NCI-H1930 (cell line): ENCODE measurements at regions not wholly inside any gene's neighbourhood (a gene's known extent, or its start where the extent isn't known, plus 50 kb on each side); places are given as distances from the start of the nearest gene placed in this dataset.

Experiments
- DNase-seq, 2 experiments: peaks; one replicate each; lab custom pipeline; 2025; lab: John Stamatoyannopoulos, UW

DNA sequence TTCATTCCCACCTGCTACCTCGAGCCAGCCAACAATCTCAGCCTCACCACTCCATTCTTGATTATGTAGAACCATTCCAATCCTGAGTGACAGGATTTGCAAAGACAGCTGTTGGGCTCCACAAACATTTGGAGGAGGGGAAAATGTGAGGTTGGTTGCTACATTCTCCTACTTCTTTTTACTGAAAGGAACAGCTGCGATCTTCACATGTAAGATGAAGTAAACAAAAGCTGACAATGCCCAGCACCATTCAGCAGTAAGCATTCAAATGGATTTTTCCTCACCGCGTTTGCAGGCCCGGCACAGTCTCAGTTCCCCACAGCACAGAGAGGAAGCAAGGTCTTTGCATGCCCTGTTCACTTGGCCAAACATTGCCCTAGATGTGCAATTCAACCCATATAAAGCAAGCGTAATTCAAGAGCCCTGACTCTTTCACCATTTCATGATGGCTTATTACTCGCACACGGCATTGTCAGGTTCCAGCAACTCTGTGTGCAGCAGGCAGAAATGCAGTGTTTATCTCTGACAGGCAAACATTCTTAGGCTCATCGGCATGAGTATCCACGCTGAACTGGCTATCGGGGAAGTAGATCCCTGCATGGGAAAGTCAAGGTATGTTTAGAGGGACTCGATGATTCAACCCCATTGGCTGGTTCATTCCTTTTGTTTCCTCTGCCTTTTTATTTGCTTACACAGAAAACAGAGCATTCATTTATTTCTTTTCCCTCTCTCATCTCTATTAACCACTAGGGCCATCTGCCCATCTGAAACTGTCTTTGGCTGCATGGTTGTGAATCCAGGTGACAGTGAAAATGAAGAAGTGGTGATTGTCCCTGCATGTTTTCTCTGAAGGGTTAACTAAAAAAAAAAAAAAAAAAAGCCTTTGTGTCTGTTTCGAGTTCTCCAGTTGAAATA lies 236.1 kb upstream of the PLEKHG7 start:
- DNase-seq: no peak

GRCh38 chr12:92465786-92466295 lies 236.9 kb upstream of the PLEKHG7 start:
- no peak for DNase-seq

DNA sequence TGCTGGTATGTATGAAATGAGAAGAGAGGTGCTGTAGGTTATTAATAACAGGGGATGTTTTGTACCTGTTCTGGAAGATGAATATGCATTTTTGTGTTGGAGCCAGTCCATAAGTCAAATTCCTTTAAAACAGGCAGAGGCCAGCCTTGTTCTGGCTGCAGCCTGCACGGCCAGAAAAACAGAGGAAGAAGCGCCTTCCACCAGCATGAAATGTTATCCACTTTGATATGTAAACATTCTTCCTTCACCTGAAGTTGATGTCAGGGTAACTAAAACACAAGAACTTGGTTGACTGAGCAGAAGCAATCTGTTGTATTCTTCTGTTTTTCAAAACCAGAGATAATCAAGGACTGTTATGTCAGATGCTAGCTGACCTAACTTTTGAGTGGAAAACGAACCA lies 237.9 kb upstream of the PLEKHG7 start:
- no peak for DNase-seq

GRCh38 chr12:92463171-92463570 lies 239.6 kb upstream of the PLEKHG7 start:
- DNase-seq: no peak

- DNase-seq: no peak
Measured at GRCh38 chr12:92462527-92462926, 240.3 kb upstream of the PLEKHG7 start.

DNA sequence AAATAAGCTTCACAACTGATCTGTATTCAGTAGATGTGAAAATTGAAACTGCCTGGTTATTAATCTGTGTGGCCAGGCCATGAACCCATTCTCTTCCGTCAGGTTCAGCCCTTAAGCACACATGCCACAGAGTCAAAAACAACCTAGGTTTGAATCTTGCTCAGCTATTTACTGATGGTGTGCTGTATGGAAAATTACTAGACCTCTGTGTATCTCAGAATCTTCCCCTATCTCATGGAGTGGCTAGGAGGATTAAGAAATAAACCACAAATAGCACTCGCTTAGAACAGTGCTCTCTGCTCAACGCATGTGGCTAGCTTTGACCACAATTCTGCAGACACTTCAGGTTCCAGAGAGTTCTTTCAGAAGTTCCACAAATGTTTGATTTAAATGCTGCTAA lies 240.7 kb upstream of the PLEKHG7 start:
- DNase-seq: no peak

- DNase-seq: no peak
Measured at GRCh38 chr12:92459850-92460249, 242.9 kb upstream of the PLEKHG7 start.

DNA sequence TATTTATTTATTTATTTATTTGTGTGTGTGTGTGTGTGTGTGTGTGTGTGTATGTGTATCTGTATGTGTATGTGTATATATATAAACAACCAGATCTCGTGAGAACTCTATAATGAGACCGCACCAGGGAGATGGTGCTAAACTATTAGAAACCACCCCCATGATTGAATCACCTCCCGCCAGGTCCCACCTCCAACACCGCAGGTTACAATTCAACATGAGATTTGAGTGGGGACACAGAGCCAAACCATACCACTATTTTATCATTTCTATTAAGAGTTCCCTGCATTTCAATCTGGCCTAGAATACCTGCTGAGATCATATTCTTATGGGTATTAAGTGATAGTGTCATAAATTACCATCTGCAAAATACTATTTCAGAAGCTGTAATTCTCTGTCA lies 243.8 kb upstream of the PLEKHG7 start:
- no peak for DNase-seq

DNA sequence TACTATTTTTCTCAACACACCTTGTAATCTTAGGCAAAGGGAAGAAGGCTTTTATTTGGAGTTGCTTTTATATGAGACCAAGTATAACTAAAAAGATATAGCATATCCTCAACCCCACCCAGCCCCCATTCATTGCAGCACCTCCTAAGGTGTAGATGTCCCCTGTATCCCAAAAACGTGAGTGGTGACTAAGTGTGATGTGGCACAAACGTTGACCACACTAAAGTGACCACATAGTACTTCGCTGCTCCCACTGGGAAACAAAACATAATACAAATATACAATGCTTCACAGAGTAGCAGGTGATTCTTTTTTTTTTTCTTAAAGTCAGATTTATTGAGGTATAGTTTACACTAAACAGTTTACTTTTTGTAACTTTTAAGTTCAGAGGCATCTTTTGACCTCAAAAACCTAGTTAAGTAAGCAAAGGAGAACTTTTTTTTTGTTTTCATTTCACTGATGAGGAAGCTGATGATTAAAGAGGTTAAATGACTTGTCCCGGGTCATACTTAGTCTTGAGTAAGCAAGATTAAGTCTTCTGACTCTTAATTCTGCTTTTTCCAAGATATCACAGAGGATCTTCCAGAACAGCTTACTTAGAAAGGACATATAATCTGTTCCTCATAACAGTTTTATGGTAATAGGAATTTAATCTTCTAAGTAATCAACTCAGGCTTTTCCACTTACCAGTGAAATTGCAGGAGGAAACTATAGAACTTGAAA lies 245.2 kb upstream of the PLEKHG7 start:
- no peak for DNase-seq

GRCh38 chr12:92452763-92453162 lies 250.0 kb upstream of the PLEKHG7 start:
- DNase-seq: no peak

DNA sequence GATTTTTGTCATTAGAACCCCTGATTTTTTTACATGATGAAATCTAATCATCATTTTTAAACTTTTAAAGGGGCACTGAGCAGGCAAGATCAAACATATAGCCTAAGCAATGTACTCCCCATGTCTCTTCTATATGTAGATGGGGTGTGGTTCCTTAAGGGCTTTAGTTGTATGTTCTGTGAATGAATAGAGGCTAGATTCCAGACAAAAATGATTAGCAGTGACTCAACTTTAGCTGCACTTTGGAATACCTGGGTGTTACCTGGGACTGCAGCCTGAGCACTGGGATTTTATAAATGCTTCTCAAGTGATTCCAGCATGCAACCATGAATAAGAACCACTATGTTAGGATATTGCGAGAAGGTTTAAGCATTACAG lies 256.7 kb upstream of the PLEKHG7 start:
- DNase-seq: no peak

- DNase-seq: no peak
Measured at GRCh38 chr12:92445253-92446082, 257.3 kb upstream of the PLEKHG7 start.

DNA sequence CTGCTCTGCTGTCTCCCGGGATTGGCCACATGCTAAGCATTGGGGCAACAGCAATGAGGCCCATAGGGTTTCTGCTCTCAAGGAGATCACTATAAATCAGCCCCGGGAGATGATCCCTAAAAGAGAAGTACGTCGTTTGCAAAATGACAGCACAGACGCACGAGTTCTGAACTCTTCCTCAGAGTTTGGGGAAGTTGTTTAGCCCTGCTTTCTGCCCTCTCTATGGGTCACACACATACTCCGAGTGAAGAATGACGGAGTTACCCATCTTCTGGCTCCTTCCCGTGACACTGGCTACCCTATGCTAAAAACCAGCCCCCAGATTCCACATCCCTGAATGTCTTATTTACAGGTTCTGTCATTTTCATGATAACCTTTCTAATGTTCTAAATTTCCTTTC lies 258.0 kb upstream of the PLEKHG7 start:
- DNase-seq: no peak

GRCh38 chr12:92442782-92443181 lies 260.0 kb upstream of the PLEKHG7 start:
- DNase-seq: no peak

GRCh38 chr12:92440072-92440471 lies 262.7 kb upstream of the PLEKHG7 start:
- DNase-seq: no peak

GRCh38 chr12:92439420-92439805 lies 263.4 kb upstream of the PLEKHG7 start:
- no peak for DNase-seq

- no peak for DNase-seq
Measured at GRCh38 chr12:92438641-92439419, 264.0 kb upstream of the PLEKHG7 start.

DNA sequence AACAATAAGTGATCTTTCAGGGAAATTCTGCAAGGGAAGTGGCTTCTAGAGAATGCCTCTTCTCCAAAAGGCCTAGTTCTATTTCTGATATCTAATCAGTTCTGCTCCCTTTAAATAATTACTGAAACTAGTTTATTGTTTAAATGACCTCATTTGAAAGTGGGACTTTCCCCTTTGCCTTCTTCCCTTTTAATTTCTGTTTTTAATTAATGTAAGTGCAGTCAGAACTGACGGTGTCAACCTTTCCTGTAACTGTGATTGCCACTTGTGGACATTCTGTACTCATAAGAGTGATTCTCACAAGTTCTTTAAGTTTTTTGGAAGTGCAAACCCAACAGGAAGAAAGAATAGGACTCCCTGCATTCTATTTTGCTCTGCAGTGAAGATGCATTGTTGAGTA lies 265.3 kb upstream of the PLEKHG7 start:
- no peak for DNase-seq

DNA sequence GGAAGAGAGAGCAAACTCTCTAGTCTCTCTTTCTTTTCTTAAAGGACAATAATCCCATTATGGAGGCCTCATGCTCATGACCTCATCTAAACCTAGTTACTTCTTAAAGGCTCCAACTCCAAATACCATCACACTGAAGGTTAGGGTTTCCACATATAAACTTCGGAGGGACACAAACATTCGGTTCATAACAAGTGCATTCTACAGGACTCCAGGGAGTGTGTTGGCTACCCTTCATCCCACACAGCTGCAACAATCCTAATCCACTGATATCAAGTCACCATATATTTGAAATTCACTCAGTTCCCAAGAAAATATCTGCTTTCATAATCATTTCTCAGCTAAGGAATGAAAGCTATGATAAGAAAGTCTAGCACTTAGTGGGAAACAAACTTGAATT lies 265.9 kb upstream of the PLEKHG7 start:
- no peak for DNase-seq

DNA sequence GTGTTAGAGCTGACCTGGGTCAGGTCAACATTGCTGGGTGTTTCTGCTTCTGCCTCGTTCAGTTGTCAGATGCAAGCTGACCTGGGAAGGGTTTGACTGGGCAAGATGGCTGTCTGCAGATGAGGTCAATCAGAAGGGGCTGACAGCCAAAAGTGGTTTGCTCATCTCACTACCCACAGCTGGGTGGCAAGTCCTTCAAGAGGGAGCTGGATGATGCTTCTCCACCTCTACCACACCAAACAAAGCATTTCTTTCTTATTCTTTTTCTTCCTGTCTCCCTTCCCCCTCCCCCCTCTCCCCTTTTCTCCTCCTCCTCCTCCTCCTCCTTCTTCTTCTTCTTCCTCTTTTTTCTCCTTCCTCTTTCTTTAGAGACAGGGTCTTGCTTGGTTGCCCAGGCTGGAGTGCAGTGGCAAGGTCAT lies 268.2 kb upstream of the PLEKHG7 start:
- no peak for DNase-seq

GRCh38 chr12:92432724-92433441 lies 269.9 kb upstream of the PLEKHG7 start:
- DNase-seq: no peak
